Ovary (tissue), 7 donors: ENCODE measurements at regions not wholly inside any gene's neighbourhood (a gene's known extent, or its start where the extent isn't known, plus 50 kb on each side); places are given as distances from the start of the nearest gene placed in this dataset.

Experiments used
- DNase-seq, 5 donors: peaks; one replicate each; pipeline ENCODE4 v3.0.0-alpha.2; 2019 to 2020
- H3K27ac ChIP-seq, 2 donors: fragments of 200-600 bp; one replicate each; pipeline versions ENCODE4 v1.5.1 to v1.8.0; 2019 to 2022
- H3K27me3 ChIP-seq: fragments of 200-600 bp; one replicate; pipeline ENCODE4 v1.8.0; 2022
- H3K36me3 ChIP-seq: fragments of 200-600 bp; sonication (generic); one replicate; pipeline ENCODE4 v1.5.1; 2019
- H3K4me1 ChIP-seq: one replicate; pipeline ENCODE4 v1.8.1; 2013; ENCODE audit warnings: mild to moderate bottlenecking, moderate library complexity; ENCODE audit not compliant: insufficient read depth
- H3K4me3 ChIP-seq: fragments of 200-600 bp; sonication (generic); one replicate; pipeline ENCODE4 v1.5.1; 2017
- H3K9me3 ChIP-seq, 2 donors: fragments of 200-600 bp in 1 of 2; sonication (generic) in 1 of 2; one replicate each; pipeline versions ENCODE4 v1.5.1 to v1.8.1; 2013 to 2019; ENCODE audit warnings: mild to moderate bottlenecking in 1 of 2, moderate library complexity in 1 of 2
- CTCF ChIP-seq, 3 donors: fragments of 450-650 bp in 2 of 3; fragments of 200-600 bp in 1 of 3; IDR thresholded peaks; one replicate each; pipeline versions ENCODE4 v1.5.1 to v1.8.0; 2016 to 2022; ENCODE audit warnings: antibody characterized with exemption in 3 of 3, mild to moderate bottlenecking in 1 of 3
- EP300 ChIP-seq: sonication (generic); formaldehyde crosslinking; IDR thresholded peaks from one replicate; pipeline ENCODE4 v1.6.1; 2017; ENCODE audit warnings: antibody characterized with exemption
- POLR2A ChIP-seq: fragments of 450-650 bp; IDR thresholded peaks from one replicate; pipeline ENCODE4 v1.6.1; 2017; ENCODE audit warnings: antibody characterized with exemption, mild to moderate bottlenecking, moderate library complexity
- WGBS, 3 donors: extraction: QIAGEN DNeasy Blood & Tissue Kit in 1 of 3; methylation state at CpG; one replicate each; pipeline versions ENCODE4 v1.1.5 to v1.1.7; 2013 to 2017; 5-methylcytosine and 5-hydroxymethylcytosine counted together
- intact Hi-C, 4 donors: fragments of 100-400 bp; cut with DNase I; formaldehyde crosslinking; loops; one replicate each; pipeline versions ENCODE4 v1.11.0 to v1.15.1; 2022 to 2023
- donor health status: DM: no; HTN: no; CAD: no; lungs with moderate emphysema.
- donor health status: DM: no; HTN: no; CAD: no.
- donor health status: Bipolar disorder and iron deficiency.
- donor health status: DM: no; HTN: no; CAD: no.
- donor health status: DM: yes; HTN: yes; CAD: no.

GRCh38 chr2:30392097-30392496, 54.9 kb upstream of the LCLAT1 start:
- TF ChIP-seq POLR2A (no peak), EP300 (no peak), CTCF (IDR thresholded peaks at IDR 0.05) (no peak)
- no peaks in the 10 kb centered on the region for H3K36me3 ChIP-seq

GRCh38 chr2:30393510-30393909, 53.5 kb upstream of the LCLAT1 start:
- TF ChIP-seq POLR2A = no peak
- no peak for TF ChIP-seq CTCF (IDR thresholded peaks at IDR 0.05)
- no peak for TF ChIP-seq EP300
- H3K27me3 ChIP-seq = no peaks in the 10 kb centered on the region
- intact Hi-C loops = no loop called here
- no peaks in the 10 kb centered on the region for H3K36me3 ChIP-seq
- H3K27ac ChIP-seq = no peak overlapping the region
- H3K4me1 ChIP-seq = peaks cover 10% of the 10 kb centered on the region
- 40 to 86% (median 52%) methylated on average over 1 of the region's 1 CpG for WGBS, 3 donors
- H3K9me3 ChIP-seq = no peaks in the 10 kb centered on the region
- no peak for DNase-seq
- H3K4me3 ChIP-seq = no peak overlapping the region

More at GRCh38 chr2:30392097-30392496, 54.9 kb upstream of the LCLAT1 start:
- Histone ChIP-seq H3K27me3 (no peaks in the 10 kb centered on the region), H3K27ac (no peak overlapping the region), H3K9me3 (no peaks in the 10 kb centered on the region), H3K4me3 (no peak overlapping the region), H3K4me1 (peaks cover 7% of the 10 kb centered on the region)
- intact Hi-C loops = no loop called here
- DNase-seq = no peak

- WGBS, 3 donors = 11 to 34% (median 13%) methylated on average over 5 of the region's 5 CpGs
- H3K27me3 ChIP-seq = no peaks in the 10 kb centered on the region
- H3K9me3 ChIP-seq = no peaks in the 10 kb centered on the region
- no peak overlapping the region for H3K27ac ChIP-seq
- TF ChIP-seq EP300 = no peak
- TF ChIP-seq CTCF (IDR thresholded peaks at IDR 0.05) = no peak
- TF ChIP-seq POLR2A = no peak
- H3K4me3 ChIP-seq = no peak overlapping the region
- peaks cover 10% of the 10 kb centered on the region for H3K4me1 ChIP-seq
- no peaks in the 10 kb centered on the region for H3K36me3 ChIP-seq
- DNase-seq = no peak
- intact Hi-C loops = no loop called here
These were observed 53.0 kb upstream of the LCLAT1 start for GRCh38 chr2:30394096-30394495.

GRCh38 chr2:30396436-30397232, 50.4 kb upstream of the LCLAT1 start:
- DNase-seq = no peak
- Histone ChIP-seq H3K4me3 (no peak overlapping the region), H3K27ac (no peak overlapping the region), H3K36me3 (no peaks in the 10 kb centered on the region), H3K4me1 (peaks cover 10% of the 10 kb centered on the region), H3K9me3 (no peaks in the 10 kb centered on the region), H3K27me3 (no peaks in the 10 kb centered on the region)
- intact Hi-C loops = no loop called here
- TF ChIP-seq POLR2A (no peak), EP300 (no peak), CTCF (IDR thresholded peaks at IDR 0.05) (no peak)
- WGBS, 3 donors = 55 to 63% (median 58%) methylated on average over 4 of the region's 4 CpGs
